Breast epithelium (tissue), 4 donors: ENCODE measurements at regions not wholly inside any gene's neighbourhood (a gene's known extent, or its start where the extent isn't known, plus 50 kb on each side); places are given as distances from the start of the nearest gene placed in this dataset.
A peak's percentile ranks its signal among the peaks of the same experiment; 100 is the strongest.

ENCODE experiments used
- DNase-seq, 2 donors: peaks; one replicate each; pipeline ENCODE4 v3.0.0-alpha.2; 2019; ENCODE audit warnings: low spot score in 2 of 2
- H3K27ac ChIP-seq, 2 donors: fragments of 200-600 bp; sonication (generic) in 1 of 2; one replicate each; pipeline ENCODE4 v1.5.1; 2016 to 2019; ENCODE audit warnings: mild to moderate bottlenecking in 1 of 2
- H3K27me3 ChIP-seq, 2 donors: fragments of 200-600 bp; sonication (generic) in 1 of 2; one replicate each; pipeline versions ENCODE4 v1.5.1 to v1.6.0; 2017 to 2019; ENCODE audit warnings: control low read depth in 1 of 2, mild to moderate bottlenecking in 1 of 2
- H3K36me3 ChIP-seq: fragments of 200-600 bp; one replicate; pipeline ENCODE4 v1.5.1; 2019
- H3K4me1 ChIP-seq, 2 donors: fragments of 200-600 bp; sonication (generic); one replicate each; pipeline ENCODE4 v1.5.1; 2016 to 2019; ENCODE audit warnings: control low read depth in 1 of 2
- H3K4me3 ChIP-seq, 3 donors: fragments of 200-600 bp; sonication (generic); 1 replicate in 2 of 3; 2 replicates in 1 of 3; pipeline ENCODE4 v1.5.1; 2016 to 2019; ENCODE audit warnings: mild to moderate bottlenecking in 3 of 3, moderate library complexity in 2 of 3
- H3K9me3 ChIP-seq, 2 donors: fragments of 200-600 bp; sonication (generic) in 1 of 2; one replicate each; pipeline ENCODE4 v1.5.1; 2016 to 2019; ENCODE audit warnings: control low read depth in 1 of 2
- POLR2A ChIP-seq: fragments of 450-650 bp; IDR thresholded peaks from one replicate; pipeline ENCODE4 v1.6.1; 2016; ENCODE audit warnings: antibody characterized with exemption, mild to moderate bottlenecking, moderate library complexity
- POLR2AphosphoS5 ChIP-seq, 3 donors: sonication (generic); formaldehyde crosslinking; IDR thresholded peaks; one replicate each; pipeline ENCODE4 v1.6.1; 2017; ENCODE audit warnings: antibody characterized with exemption in 3 of 3
- intact Hi-C: fragments of 100-400 bp; cut with DNase I; formaldehyde crosslinking; loops from one replicate; pipeline ENCODE4 v1.15.1; 2023; ENCODE audit warnings: low total_unique reads
- TF ChIP-seq, protein P1 (sequence below), 3 donors: fragments of 450-650 bp; IDR thresholded peaks; one replicate each; pipeline ENCODE4 v1.5.1; 2016 to 2017; ENCODE audit warnings: antibody characterized with exemption in 3 of 3, mild to moderate bottlenecking in 3 of 3, moderate library complexity in 3 of 3

DNA sequence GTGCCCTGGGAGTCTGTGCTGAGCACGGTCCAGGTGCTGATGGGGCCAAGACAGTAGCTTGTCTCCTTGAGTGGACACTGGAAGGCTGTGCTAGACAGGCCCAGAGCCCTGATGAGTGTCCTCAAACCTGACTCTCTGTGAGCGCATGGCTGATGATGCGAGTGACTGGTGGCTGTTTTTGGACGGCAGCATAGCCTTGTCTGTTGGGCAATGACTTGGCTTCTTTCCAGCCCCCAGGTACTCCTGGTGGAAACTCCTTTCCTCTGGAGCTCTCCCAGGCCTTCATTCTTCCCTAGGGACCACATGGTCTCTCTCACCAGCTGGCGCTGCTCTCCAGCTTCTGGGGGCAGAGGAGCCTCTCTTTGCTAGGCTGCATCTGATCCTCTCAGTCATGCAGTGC is 207.6 kb upstream of the SMIM21 start:
- Histone ChIP-seq H3K4me1 (no peaks in the 10 kb centered on the region), H3K36me3 (no peaks in the 10 kb centered on the region), H3K27ac (no peak overlapping the region), H3K27me3 (no peaks in the 10 kb centered on the region), H3K9me3 (no peaks in the 10 kb centered on the region), H3K4me3 (no peak overlapping the region)
- TF ChIP-seq POLR2AphosphoS5 (IDR thresholded peaks at IDR 0.05) (no peak), POLR2A (no peak)
- TF ChIP-seq, protein P1, sequence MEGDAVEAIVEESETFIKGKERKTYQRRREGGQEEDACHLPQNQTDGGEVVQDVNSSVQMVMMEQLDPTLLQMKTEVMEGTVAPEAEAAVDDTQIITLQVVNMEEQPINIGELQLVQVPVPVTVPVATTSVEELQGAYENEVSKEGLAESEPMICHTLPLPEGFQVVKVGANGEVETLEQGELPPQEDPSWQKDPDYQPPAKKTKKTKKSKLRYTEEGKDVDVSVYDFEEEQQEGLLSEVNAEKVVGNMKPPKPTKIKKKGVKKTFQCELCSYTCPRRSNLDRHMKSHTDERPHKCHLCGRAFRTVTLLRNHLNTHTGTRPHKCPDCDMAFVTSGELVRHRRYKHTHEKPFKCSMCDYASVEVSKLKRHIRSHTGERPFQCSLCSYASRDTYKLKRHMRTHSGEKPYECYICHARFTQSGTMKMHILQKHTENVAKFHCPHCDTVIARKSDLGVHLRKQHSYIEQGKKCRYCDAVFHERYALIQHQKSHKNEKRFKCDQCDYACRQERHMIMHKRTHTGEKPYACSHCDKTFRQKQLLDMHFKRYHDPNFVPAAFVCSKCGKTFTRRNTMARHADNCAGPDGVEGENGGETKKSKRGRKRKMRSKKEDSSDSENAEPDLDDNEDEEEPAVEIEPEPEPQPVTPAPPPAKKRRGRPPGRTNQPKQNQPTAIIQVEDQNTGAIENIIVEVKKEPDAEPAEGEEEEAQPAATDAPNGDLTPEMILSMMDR (IDR thresholded peaks at IDR 0.05) = no peak
- intact Hi-C loops = loop anchor here (2.0 kb wide), 1 partner anchor 40 kb away; no protein-coding TSS in a partner anchor
- DNase-seq = peak in 1 of 2 donors; percentile 32

DNA sequence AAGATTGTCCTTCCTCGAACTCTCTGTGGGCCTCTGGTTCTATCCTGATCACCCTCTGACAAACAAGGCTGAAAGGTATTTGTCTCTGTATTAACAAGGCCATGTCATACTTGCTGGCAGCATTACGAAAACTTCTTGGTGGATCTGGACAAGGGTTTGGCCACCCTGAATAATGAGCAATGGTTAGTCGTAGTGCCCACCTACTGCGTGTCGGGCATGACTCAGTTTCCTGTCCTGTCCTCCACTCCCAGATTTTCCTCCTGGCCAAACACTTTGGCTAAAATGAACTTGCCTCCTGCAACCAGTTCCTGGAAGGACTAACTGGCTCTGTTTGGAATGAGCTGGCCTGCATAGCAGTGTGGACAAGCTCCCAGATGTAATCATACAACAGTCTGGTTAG is 198.5 kb upstream of the SMIM21 start:
- no peaks in the 10 kb centered on the region for H3K4me1 ChIP-seq
- H3K9me3 ChIP-seq = no peaks in the 10 kb centered on the region
- no peaks in the 10 kb centered on the region for H3K36me3 ChIP-seq
- intact Hi-C loops = no loop called here
- no peak overlapping the region for H3K27ac ChIP-seq
- no peak for DNase-seq
- no peak for TF ChIP-seq POLR2A
- TF ChIP-seq, protein P1 (IDR thresholded peaks at IDR 0.05) = no peak
- TF ChIP-seq POLR2AphosphoS5 (IDR thresholded peaks at IDR 0.05) = no peak
- no peak overlapping the region for H3K4me3 ChIP-seq
- H3K27me3 ChIP-seq = no peaks in the 10 kb centered on the region

DNA sequence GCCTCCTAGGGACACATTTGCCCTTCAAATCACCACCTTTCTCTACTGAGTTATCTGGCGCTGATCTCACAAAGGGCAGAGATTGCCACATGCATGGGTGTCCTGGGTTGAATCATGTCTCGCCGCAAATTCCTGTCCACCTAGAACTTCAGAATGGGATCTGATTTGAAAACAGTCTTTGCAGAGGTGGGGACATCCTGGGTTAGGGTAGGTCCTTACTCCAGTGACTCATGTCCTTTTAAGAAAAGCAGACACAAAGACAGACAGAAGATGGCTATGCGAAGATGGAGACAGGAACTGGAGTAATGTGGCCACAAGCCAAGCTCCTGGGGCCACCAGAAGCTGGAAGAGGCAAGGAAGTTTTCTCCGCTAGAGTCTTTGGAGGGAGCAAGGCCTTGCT is 197.4 kb upstream of the SMIM21 start:
- Histone ChIP-seq H3K27me3 (no peaks in the 10 kb centered on the region), H3K36me3 (no peaks in the 10 kb centered on the region), H3K4me1 (no peaks in the 10 kb centered on the region), H3K9me3 (no peaks in the 10 kb centered on the region), H3K4me3 (no peak overlapping the region), H3K27ac (no peak overlapping the region)
- TF ChIP-seq, protein P1 (IDR thresholded peaks at IDR 0.05) = no peak
- TF ChIP-seq POLR2A (no peak), POLR2AphosphoS5 (IDR thresholded peaks at IDR 0.05) (no peak)
- intact Hi-C loops = no loop called here
- DNase-seq = no peak

DNA sequence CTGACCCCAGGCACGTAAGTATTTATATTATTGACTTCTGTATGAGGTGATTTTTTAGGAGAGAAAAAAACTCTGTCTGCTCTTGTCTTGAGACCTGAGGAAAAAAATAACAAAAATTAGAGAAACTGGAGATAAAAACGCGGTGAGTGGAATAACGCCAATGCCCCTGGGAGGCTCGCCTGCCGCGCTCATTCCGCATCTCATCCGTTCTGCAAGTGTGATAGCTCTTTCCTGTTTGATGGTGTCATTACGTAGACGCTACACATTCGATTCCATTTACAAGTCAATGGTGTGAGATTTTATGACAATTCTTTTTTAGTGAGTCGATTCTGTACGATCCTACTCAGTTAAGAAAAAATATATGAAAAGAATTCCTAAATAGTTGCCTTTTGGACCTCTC is 194.3 kb upstream of the SMIM21 start:
- TF ChIP-seq POLR2A (no peak), POLR2AphosphoS5 (IDR thresholded peaks at IDR 0.05) (no peak)
- TF ChIP-seq, protein P1 (IDR thresholded peaks at IDR 0.05) = no peak
- Histone ChIP-seq H3K27ac (no peak overlapping the region), H3K9me3 (no peaks in the 10 kb centered on the region), H3K4me3 (no peak overlapping the region), H3K4me1 (no peaks in the 10 kb centered on the region), H3K27me3 (no peaks in the 10 kb centered on the region), H3K36me3 (no peaks in the 10 kb centered on the region)
- intact Hi-C loops = no loop called here
- DNase-seq = no peak

DNA sequence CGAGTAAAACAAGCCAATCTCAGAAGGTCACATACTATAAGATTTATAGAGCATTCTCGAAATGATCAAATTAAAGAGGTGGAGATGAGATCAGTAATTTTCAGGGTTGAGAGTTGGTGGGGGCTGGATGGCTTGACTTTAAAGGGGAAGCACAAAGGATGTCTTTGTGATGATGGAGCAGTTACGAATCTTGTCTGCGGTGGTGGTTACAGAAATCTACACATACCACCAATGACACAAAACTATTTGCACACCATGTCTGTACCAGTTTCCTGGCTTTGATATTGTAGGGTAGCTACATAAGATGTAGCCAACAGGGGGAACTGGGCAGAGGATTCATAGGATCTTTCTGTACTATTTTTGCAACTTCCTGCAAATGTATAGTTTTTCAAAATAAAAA is 190.6 kb upstream of the SMIM21 start:
- Histone ChIP-seq H3K36me3 (no peaks in the 10 kb centered on the region), H3K4me3 (no peak overlapping the region), H3K4me1 (no peaks in the 10 kb centered on the region), H3K27ac (no peak overlapping the region), H3K27me3 (no peaks in the 10 kb centered on the region), H3K9me3 (no peaks in the 10 kb centered on the region)
- intact Hi-C loops = no loop called here
- no peak for DNase-seq
- no peak for TF ChIP-seq POLR2A
- TF ChIP-seq POLR2AphosphoS5 (IDR thresholded peaks at IDR 0.05) = no peak
- TF ChIP-seq, protein P1 (IDR thresholded peaks at IDR 0.05) = no peak
